ENCODE measurements at regions not wholly inside any gene's neighbourhood (a gene's known extent, or its start where the extent isn't known, plus 50 kb on each side); places are given as distances from the start of the nearest gene placed in this dataset.

- no peak for DNase-seq (ENCODE audit: low spot score)
- no peaks in the 10 kb centered on the region for H3K79me2 ChIP-seq
- no peaks in the 10 kb centered on the region for H3K9me3 ChIP-seq (ENCODE audit: low read depth)
- H3K4me1 ChIP-seq (ENCODE audit: insufficient read depth), result no peaks in the 10 kb centered on the region
- no peak overlapping the region for H2AFZ ChIP-seq
- no peaks in the 10 kb centered on the region for H3K27me3 ChIP-seq
- H4K20me1 ChIP-seq (ENCODE audit: insufficient read depth, poor library complexity, severe bottlenecking), result no peaks in the 10 kb centered on the region
- no peak overlapping the region for H3K4me2 ChIP-seq
- no peak overlapping the region for H3K27ac ChIP-seq
- no peak for TF ChIP-seq EZH2phosphoT487 (IDR thresholded peaks at IDR 0.05; ENCODE audit: low read depth, severe bottlenecking, unreplicated experiment)
- no peak for TF ChIP-seq CTCF (IDR thresholded peaks at IDR 0.05; ENCODE audit: poor library complexity)
- TF ChIP-seq EZH2 (IDR thresholded peaks at IDR 0.05; ENCODE audit: borderline replicate concordance), result no peak
- no peaks in the 10 kb centered on the region for H3K36me3 ChIP-seq (replicated peaks; ENCODE audit: insufficient read depth, low read depth)
- no peak overlapping the region for H3K4me3 ChIP-seq
- H3K9me2 ChIP-seq (replicated peaks; ENCODE audit: insufficient read depth), result no peaks in the 10 kb centered on the region
Measured at GRCh38 chr21:27224169-27224568, 257.3 kb upstream of the ADAMTS5 start.

GRCh38 chr21:27221077-27221476, 254.2 kb upstream of the ADAMTS5 start:
- Histone ChIP-seq H3K9me3 (ENCODE audit: low read depth) (no peaks in the 10 kb centered on the region), H3K4me2 (no peak overlapping the region), H2AFZ (no peak overlapping the region), H3K4me3 (no peak overlapping the region), H3K4me1 (ENCODE audit: insufficient read depth) (no peaks in the 10 kb centered on the region), H3K27me3 (no peaks in the 10 kb centered on the region), H3K36me3 (replicated peaks; ENCODE audit: insufficient read depth, low read depth) (no peaks in the 10 kb centered on the region), H3K9me2 (replicated peaks; ENCODE audit: insufficient read depth) (no peaks in the 10 kb centered on the region), H3K79me2 (no peaks in the 10 kb centered on the region), H4K20me1 (ENCODE audit: insufficient read depth, poor library complexity, severe bottlenecking) (no peaks in the 10 kb centered on the region), H3K27ac (no peak overlapping the region)
- 77% methylated on average over 2 of the region's 2 CpGs for WGBS (ENCODE audit: low lambda C conversion rate, missing lambda C conversion rate)
- TF ChIP-seq CTCF (IDR thresholded peaks at IDR 0.05; ENCODE audit: poor library complexity) (no peak), EZH2phosphoT487 (IDR thresholded peaks at IDR 0.05; ENCODE audit: low read depth, severe bottlenecking, unreplicated experiment) (no peak), EZH2 (IDR thresholded peaks at IDR 0.05; ENCODE audit: borderline replicate concordance) (no peak)
- DNase-seq (ENCODE audit: low spot score), result no peak

GRCh38 chr21:27220416-27220815, 253.5 kb upstream of the ADAMTS5 start:
- Histone ChIP-seq H3K27me3 (no peaks in the 10 kb centered on the region), H3K9me3 (ENCODE audit: low read depth) (no peaks in the 10 kb centered on the region), H3K9me2 (replicated peaks; ENCODE audit: insufficient read depth) (no peaks in the 10 kb centered on the region), H3K36me3 (replicated peaks; ENCODE audit: insufficient read depth, low read depth) (no peaks in the 10 kb centered on the region), H3K27ac (no peak overlapping the region), H2AFZ (no peak overlapping the region), H3K4me1 (ENCODE audit: insufficient read depth) (no peaks in the 10 kb centered on the region), H3K4me3 (no peak overlapping the region), H4K20me1 (ENCODE audit: insufficient read depth, poor library complexity, severe bottlenecking) (no peaks in the 10 kb centered on the region), H3K79me2 (no peaks in the 10 kb centered on the region), H3K4me2 (no peak overlapping the region)
- no peak for DNase-seq (ENCODE audit: low spot score)
- no peak for TF ChIP-seq EZH2phosphoT487 (IDR thresholded peaks at IDR 0.05; ENCODE audit: low read depth, severe bottlenecking, unreplicated experiment)
- TF ChIP-seq EZH2 (IDR thresholded peaks at IDR 0.05; ENCODE audit: borderline replicate concordance), result no peak
- no peak for TF ChIP-seq CTCF (IDR thresholded peaks at IDR 0.05; ENCODE audit: poor library complexity)

- no peak overlapping the region for H3K4me2 ChIP-seq
- H3K4me1 ChIP-seq (ENCODE audit: insufficient read depth), result no peaks in the 10 kb centered on the region
- H3K79me2 ChIP-seq, result no peaks in the 10 kb centered on the region
- H2AFZ ChIP-seq, result no peak overlapping the region
- H4K20me1 ChIP-seq (ENCODE audit: insufficient read depth, poor library complexity, severe bottlenecking), result no peaks in the 10 kb centered on the region
- no peaks in the 10 kb centered on the region for H3K36me3 ChIP-seq (replicated peaks; ENCODE audit: insufficient read depth, low read depth)
- no peak overlapping the region for H3K27ac ChIP-seq
- WGBS (ENCODE audit: low lambda C conversion rate, missing lambda C conversion rate), result 95% methylated on average over 2 of the region's 2 CpGs
- no peaks in the 10 kb centered on the region for H3K9me2 ChIP-seq (replicated peaks; ENCODE audit: insufficient read depth)
- DNase-seq (ENCODE audit: low spot score), result no peak
- no peaks in the 10 kb centered on the region for H3K9me3 ChIP-seq (ENCODE audit: low read depth)
- TF ChIP-seq EZH2 (IDR thresholded peaks at IDR 0.05; ENCODE audit: borderline replicate concordance) (no peak), EZH2phosphoT487 (IDR thresholded peaks at IDR 0.05; ENCODE audit: low read depth, severe bottlenecking, unreplicated experiment) (no peak), CTCF (IDR thresholded peaks at IDR 0.05; ENCODE audit: poor library complexity) (no peak)
- H3K4me3 ChIP-seq, result no peak overlapping the region
- H3K27me3 ChIP-seq, result no peaks in the 10 kb centered on the region
Measured at GRCh38 chr21:27219068-27219467, 252.2 kb upstream of the ADAMTS5 start.
